DOHH2 (cell line): ENCODE measurements at regions not wholly inside any gene's neighbourhood (a gene's known extent, or its start where the extent isn't known, plus 50 kb on each side); places are given as distances from the start of the nearest gene placed in this dataset.

Source experiments
- H3F3A ChIP-seq: fragments of 200-600 bp; sonication (generic), shearing (Covaris generic); 2 replicates; pipeline ENCODE4 v1.6.0; 2016; ENCODE audit warnings: antibody characterized with exemption, mild to moderate bottlenecking; ENCODE audit not compliant: control insufficient read depth, insufficient read depth
- H3K27ac ChIP-seq: fragments of 200-600 bp; sonication (generic); 2 replicates; pipeline ENCODE4 v1.5.1; 2014; ENCODE audit warnings: low read depth, mild to moderate bottlenecking, low read length, moderate library complexity
- H3K27me3 ChIP-seq: fragments of 200-600 bp; sonication (generic); 2 replicates; pipeline ENCODE4 v1.6.1; 2014; ENCODE audit warnings: mild to moderate bottlenecking, low read length, mixed read lengths; ENCODE audit not compliant: control insufficient read depth
- H3K36me3 ChIP-seq: fragments of 200-600 bp; sonication (generic); 2 replicates; pipeline ENCODE4 v1.6.1; 2014; ENCODE audit warnings: mild to moderate bottlenecking, low read length, moderate library complexity, mixed read lengths; ENCODE audit not compliant: control insufficient read depth
- H3K4me1 ChIP-seq: fragments of 200-600 bp; sonication (generic); 2 replicates; pipeline ENCODE4 v1.6.1; 2014; ENCODE audit warnings: mild to moderate bottlenecking, low read length, mixed read lengths; ENCODE audit not compliant: control insufficient read depth
- H3K4me2 ChIP-seq: fragments of 200-600 bp; sonication (generic); 2 replicates; pipeline ENCODE4 v1.6.0; 2014; ENCODE audit warnings: mild to moderate bottlenecking, low read length, moderate library complexity
- H3K4me3 ChIP-seq: fragments of 200-600 bp; sonication (generic); 2 replicates; pipeline ENCODE4 v1.5.1; 2014; ENCODE audit warnings: mild to moderate bottlenecking, low read length, mixed read lengths
- H3K79me2 ChIP-seq: fragments of 200-600 bp; sonication (generic); 2 replicates; pipeline ENCODE4 v1.6.1; 2014; ENCODE audit warnings: mild to moderate bottlenecking, low read length, mixed read lengths; ENCODE audit not compliant: control insufficient read depth
- H3K9me2 ChIP-seq: fragments of 200-600 bp; sonication (generic); replicated peaks from 2 replicates; pipeline ENCODE4 v1.6.1; 2014; ENCODE audit warnings: mild to moderate bottlenecking, low read length, mixed read lengths; ENCODE audit not compliant: control insufficient read depth
- H3K9me3 ChIP-seq: fragments of 200-600 bp; sonication (generic); 2 replicates; pipeline ENCODE4 v1.6.1; 2014; ENCODE audit warnings: antibody characterized with exemption, low read length, mixed read lengths; ENCODE audit not compliant: control insufficient read depth, insufficient read depth
- H4K20me1 ChIP-seq: fragments of 200-600 bp; sonication (generic); 2 replicates; pipeline ENCODE4 v1.6.0; 2014; ENCODE audit warnings: low read depth, mild to moderate bottlenecking, antibody characterized with exemption, low read length, moderate library complexity; ENCODE audit not compliant: control insufficient read depth, insufficient read depth
- CTCF ChIP-seq: fragments of 200-600 bp; sonication (generic); IDR thresholded peaks from one replicate; pipeline ENCODE4 v1.5.1; 2014; ENCODE audit warnings: antibody characterized with exemption, mild to moderate bottlenecking, low read depth, low read length; ENCODE audit not compliant: poor library complexity, severe bottlenecking
- EZH2phosphoT487 ChIP-seq: fragments of 200-600 bp; sonication (generic); IDR thresholded peaks from 2 replicates; pipeline ENCODE4 v1.6.1; 2017; ENCODE audit warnings: borderline replicate concordance, mild to moderate bottlenecking, antibody characterized with exemption, low read length, moderate library complexity, mixed read lengths

GRCh38 chr5:89036166-89036565 lies 153.2 kb upstream of the MEF2C start:
- TF ChIP-seq CTCF (no peak), EZH2phosphoT487 (no peak)
- no peaks in the 10 kb centered on the region for H3K36me3 ChIP-seq
- no peaks in the 10 kb centered on the region for H3F3A ChIP-seq
- H3K9me2 ChIP-seq = no peaks in the 10 kb centered on the region
- H3K27me3 ChIP-seq = no peaks in the 10 kb centered on the region
- H3K9me3 ChIP-seq = no peaks in the 10 kb centered on the region
- no peak overlapping the region for H3K4me2 ChIP-seq
- H4K20me1 ChIP-seq = no peaks in the 10 kb centered on the region
- H3K79me2 ChIP-seq = no peaks in the 10 kb centered on the region
- H3K4me3 ChIP-seq = no peak overlapping the region
- no peaks in the 10 kb centered on the region for H3K4me1 ChIP-seq
- no peak overlapping the region for H3K27ac ChIP-seq

- no peaks in the 10 kb centered on the region for H3K36me3 ChIP-seq
- no peak overlapping the region for H3K27ac ChIP-seq
- no peaks in the 10 kb centered on the region for H3K27me3 ChIP-seq
- H3K9me3 ChIP-seq = no peaks in the 10 kb centered on the region
- no peak for TF ChIP-seq CTCF
- TF ChIP-seq EZH2phosphoT487 = no peak
- H3K9me2 ChIP-seq = no peaks in the 10 kb centered on the region
- H3F3A ChIP-seq = no peaks in the 10 kb centered on the region
- H3K4me3 ChIP-seq = no peak overlapping the region
- no peaks in the 10 kb centered on the region for H3K4me1 ChIP-seq
- no peaks in the 10 kb centered on the region for H4K20me1 ChIP-seq
- no peak overlapping the region for H3K4me2 ChIP-seq
- no peaks in the 10 kb centered on the region for H3K79me2 ChIP-seq
Measured at GRCh38 chr5:89034588-89034987, 151.6 kb upstream of the MEF2C start.

DNA sequence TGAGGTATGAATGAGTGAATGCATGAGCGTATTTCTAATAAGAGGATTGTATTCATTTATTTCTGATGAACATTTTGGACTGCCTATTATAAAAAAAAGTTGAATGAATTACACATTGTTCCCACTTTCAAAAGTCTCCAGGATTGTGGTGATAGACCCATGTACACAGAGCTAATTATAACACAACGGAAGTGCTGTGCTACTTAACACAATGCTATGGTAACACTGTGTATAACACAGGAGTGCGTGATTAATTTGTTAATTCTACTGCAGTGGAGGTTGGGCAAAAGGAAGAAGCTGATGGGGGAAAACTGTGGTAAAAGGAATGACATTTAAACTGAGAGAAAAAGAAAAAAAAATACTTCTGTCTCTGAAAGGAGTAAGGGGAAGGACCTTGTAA lies 147.8 kb upstream of the MEF2C start:
- H3K9me3 ChIP-seq = no peaks in the 10 kb centered on the region
- H3K4me3 ChIP-seq = no peak overlapping the region
- no peak for TF ChIP-seq CTCF
- no peak for TF ChIP-seq EZH2phosphoT487
- H3F3A ChIP-seq = no peaks in the 10 kb centered on the region
- H3K27me3 ChIP-seq = no peaks in the 10 kb centered on the region
- no peaks in the 10 kb centered on the region for H3K79me2 ChIP-seq
- H4K20me1 ChIP-seq = no peaks in the 10 kb centered on the region
- H3K36me3 ChIP-seq = no peaks in the 10 kb centered on the region
- H3K27ac ChIP-seq = no peak overlapping the region
- H3K9me2 ChIP-seq = no peaks in the 10 kb centered on the region
- no peaks in the 10 kb centered on the region for H3K4me1 ChIP-seq
- H3K4me2 ChIP-seq = no peak overlapping the region
